ENCODE measurements at regions not wholly inside any gene's neighbourhood (a gene's known extent, or its start where the extent isn't known, plus 50 kb on each side); places are given as distances from the start of the nearest gene placed in this dataset.

DNA sequence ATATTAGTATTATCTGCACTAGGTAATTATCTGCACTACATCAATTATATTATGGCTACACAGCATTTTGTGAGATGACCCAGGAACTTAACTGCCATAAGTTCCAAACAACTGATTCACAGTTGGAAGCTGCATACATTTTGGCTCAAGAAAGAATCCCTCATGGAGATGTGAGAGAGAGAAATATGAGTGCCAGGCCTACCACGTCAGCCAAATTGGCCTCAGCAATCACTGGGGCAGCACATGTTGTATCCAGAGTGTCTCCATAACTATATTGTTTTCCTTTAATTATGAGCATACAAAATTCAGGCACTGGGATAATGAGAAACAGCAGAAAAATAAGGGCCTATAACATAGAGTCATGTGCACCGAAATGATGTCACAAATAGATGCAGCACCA, 174.2 kb upstream of the DMD start:
- ChIA-PET POLR2A (ENCODE audit: unreplicated experiment) (no interaction called here), CTCF (no interaction called here)
- H3K27ac ChIP-seq, result no peak overlapping the region
- no peak for TF ChIP-seq EZH2 (IDR thresholded peaks at IDR 0.05; ENCODE audit: low read depth)
- TF ChIP-seq, protein P1, sequence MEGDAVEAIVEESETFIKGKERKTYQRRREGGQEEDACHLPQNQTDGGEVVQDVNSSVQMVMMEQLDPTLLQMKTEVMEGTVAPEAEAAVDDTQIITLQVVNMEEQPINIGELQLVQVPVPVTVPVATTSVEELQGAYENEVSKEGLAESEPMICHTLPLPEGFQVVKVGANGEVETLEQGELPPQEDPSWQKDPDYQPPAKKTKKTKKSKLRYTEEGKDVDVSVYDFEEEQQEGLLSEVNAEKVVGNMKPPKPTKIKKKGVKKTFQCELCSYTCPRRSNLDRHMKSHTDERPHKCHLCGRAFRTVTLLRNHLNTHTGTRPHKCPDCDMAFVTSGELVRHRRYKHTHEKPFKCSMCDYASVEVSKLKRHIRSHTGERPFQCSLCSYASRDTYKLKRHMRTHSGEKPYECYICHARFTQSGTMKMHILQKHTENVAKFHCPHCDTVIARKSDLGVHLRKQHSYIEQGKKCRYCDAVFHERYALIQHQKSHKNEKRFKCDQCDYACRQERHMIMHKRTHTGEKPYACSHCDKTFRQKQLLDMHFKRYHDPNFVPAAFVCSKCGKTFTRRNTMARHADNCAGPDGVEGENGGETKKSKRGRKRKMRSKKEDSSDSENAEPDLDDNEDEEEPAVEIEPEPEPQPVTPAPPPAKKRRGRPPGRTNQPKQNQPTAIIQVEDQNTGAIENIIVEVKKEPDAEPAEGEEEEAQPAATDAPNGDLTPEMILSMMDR (conservative IDR thresholded peaks at IDR 0.05), result no peak
- no peaks in the 10 kb centered on the region for H3K79me2 ChIP-seq (ENCODE audit: low read depth)
- H4K20me1 ChIP-seq (ENCODE audit: insufficient read depth), result no peaks in the 10 kb centered on the region
- H3K4me3 ChIP-seq, result no peak overlapping the region
- H3K9me3 ChIP-seq (ENCODE audit: insufficient read depth, low read depth), result no peaks in the 10 kb centered on the region
- intact Hi-C loops (cut with micrococcal nuclease; ENCODE audit: unreplicated experiment), result no loop called here
- DNase-seq, result no peak
- no TSS peak for BruUV-seq (replicated peaks)
- H3K27me3 ChIP-seq (ENCODE audit: insufficient read depth, low read depth), result no peaks in the 10 kb centered on the region
- no peaks in the 10 kb centered on the region for H3K36me3 ChIP-seq (ENCODE audit: low read depth)
- H2AFZ ChIP-seq, result no peak overlapping the region
- no peaks in the 10 kb centered on the region for H3K9me2 ChIP-seq (ENCODE audit: insufficient read depth)
- H3K4me2 ChIP-seq, result no peak overlapping the region
- no peaks in the 10 kb centered on the region for H3F3A ChIP-seq (ENCODE audit: insufficient read depth, low read depth)
- H3K4me1 ChIP-seq (replicated peaks; ENCODE audit: insufficient read depth), result no peaks in the 10 kb centered on the region

- no peaks in the 10 kb centered on the region for H3K36me3 ChIP-seq (ENCODE audit: low read depth)
- 0 out of 2 replicates have a peak overlapping the region, but pooled peaks have one; percentile 26 for H3K27ac ChIP-seq
- CTCF ChIA-PET, result no interaction called here
- no peak for TF ChIP-seq EZH2 (IDR thresholded peaks at IDR 0.05; ENCODE audit: low read depth)
- TF ChIP-seq, protein P1 (conservative IDR thresholded peaks at IDR 0.05), result no peak
- H2AFZ ChIP-seq, result no peak overlapping the region
- no peaks in the 10 kb centered on the region for H3K79me2 ChIP-seq (ENCODE audit: low read depth)
- intact Hi-C loops (cut with micrococcal nuclease; ENCODE audit: unreplicated experiment), result no loop called here
- H3K4me3 ChIP-seq, result no peak overlapping the region
- POLR2A ChIA-PET (ENCODE audit: unreplicated experiment), result no interaction called here
- no peaks in the 10 kb centered on the region for H4K20me1 ChIP-seq (ENCODE audit: insufficient read depth)
- no peaks in the 10 kb centered on the region for H3K9me2 ChIP-seq (ENCODE audit: insufficient read depth)
- no peaks in the 10 kb centered on the region for H3K9me3 ChIP-seq (ENCODE audit: insufficient read depth, low read depth)
- DNase-seq, result peak in 1 of 2 experiments; percentile 60
- no TSS peak for BruUV-seq (replicated peaks)
- no peaks in the 10 kb centered on the region for H3F3A ChIP-seq (ENCODE audit: insufficient read depth, low read depth)
- H3K4me1 ChIP-seq (replicated peaks; ENCODE audit: insufficient read depth), result no peaks in the 10 kb centered on the region
- no peaks in the 10 kb centered on the region for H3K27me3 ChIP-seq (ENCODE audit: insufficient read depth, low read depth)
- H3K4me2 ChIP-seq, result no peak overlapping the region
These were observed 168.5 kb upstream of the DMD start for GRCh38 chrX:33379839-33380238.

GRCh38 chrX:33357606-33358005, 146.3 kb upstream of the DMD start:
- Histone ChIP-seq H2AFZ (no peak overlapping the region), H3K4me3 (no peak overlapping the region), H3K4me2 (no peak overlapping the region), H3K79me2 (ENCODE audit: low read depth) (no peaks in the 10 kb centered on the region), H3K27ac (no peak overlapping the region), H3K27me3 (ENCODE audit: insufficient read depth, low read depth) (no peaks in the 10 kb centered on the region), H3K36me3 (ENCODE audit: low read depth) (no peaks in the 10 kb centered on the region), H4K20me1 (ENCODE audit: insufficient read depth) (no peaks in the 10 kb centered on the region), H3K9me2 (ENCODE audit: insufficient read depth) (no peaks in the 10 kb centered on the region), H3F3A (ENCODE audit: insufficient read depth, low read depth) (no peaks in the 10 kb centered on the region), H3K4me1 (replicated peaks; ENCODE audit: insufficient read depth) (no peaks in the 10 kb centered on the region), H3K9me3 (ENCODE audit: insufficient read depth, low read depth) (no peaks in the 10 kb centered on the region)
- POLR2A ChIA-PET (ENCODE audit: unreplicated experiment), result no interaction called here
- no peak for DNase-seq
- CTCF ChIA-PET, result no interaction called here
- intact Hi-C loops (cut with micrococcal nuclease; ENCODE audit: unreplicated experiment), result no loop called here
- no TSS peak for BruUV-seq (replicated peaks)
- TF ChIP-seq EZH2 (IDR thresholded peaks at IDR 0.05; ENCODE audit: low read depth), result no peak
- TF ChIP-seq, protein P1 (conservative IDR thresholded peaks at IDR 0.05), result no peak
